Neural progenitor cell (in vitro differentiated cells): ENCODE measurements at regions not wholly inside any gene's neighbourhood (a gene's known extent, or its start where the extent isn't known, plus 50 kb on each side); places are given as distances from the start of the nearest gene placed in this dataset.

Source experiments
- DNase-seq: peaks from one replicate; pipeline ENCODE4 v3.0.0-alpha.2; 2016; ENCODE audit warnings: low spot score
- H2AFZ ChIP-seq: fragments of 200-600 bp; sonication (generic); replicated peaks from 2 replicates; pipeline ENCODE4 v1.6.1; 2016; ENCODE audit warnings: antibody characterized with exemption
- H3F3A ChIP-seq: fragments of 200-600 bp; sonication (generic); 2 replicates; pipeline ENCODE4 v1.6.1; 2016; ENCODE audit warnings: antibody characterized with exemption, low read depth
- H3K27ac ChIP-seq: fragments of 200-600 bp; sonication (generic); 2 replicates; pipeline ENCODE4 v1.5.1; 2016; ENCODE audit warnings: mild to moderate bottlenecking
- H3K27me3 ChIP-seq: fragments of 200-600 bp; sonication (generic); 2 replicates; pipeline ENCODE4 v1.6.1; 2016; ENCODE audit warnings: mild to moderate bottlenecking, moderate library complexity
- H3K36me3 ChIP-seq: fragments of 200-600 bp; sonication (generic); 2 replicates; pipeline ENCODE4 v1.5.1; 2016
- H3K4me1 ChIP-seq: fragments of 200-600 bp; sonication (generic); 2 replicates; pipeline ENCODE4 v1.6.1; 2016; ENCODE audit warnings: mixed run types
- H3K4me2 ChIP-seq: fragments of 200-600 bp; sonication (generic); 2 replicates; pipeline ENCODE4 v1.6.1; 2016
- H3K4me3 ChIP-seq: fragments of 200-600 bp; sonication (generic); 2 replicates; pipeline ENCODE4 v1.5.1; 2016
- H3K79me2 ChIP-seq: fragments of 200-600 bp; sonication (generic); 2 replicates; pipeline ENCODE4 v1.6.1; 2016; ENCODE audit warnings: low read depth
- H3K9ac ChIP-seq: fragments of 200-600 bp; sonication (generic); 2 replicates; pipeline ENCODE4 v1.6.1; 2016
- H3K9me3 ChIP-seq: fragments of 200-600 bp; sonication (generic); 2 replicates; pipeline ENCODE4 v1.5.1; 2016; ENCODE audit warnings: low read depth
- H4K20me1 ChIP-seq: fragments of 200-600 bp; sonication (generic); 2 replicates; pipeline ENCODE4 v1.6.1; 2016; ENCODE audit warnings: low read depth
- H3K27ac Mint-ChIP-seq: 3 replicates; pipeline ENCODE4 v1.8.0; 2021; ENCODE audit warnings: mixed read lengths
- H3K27me3 Mint-ChIP-seq: 2 replicates; pipeline ENCODE4 v1.8.0; 2022; ENCODE audit warnings: low read depth, mild to moderate bottlenecking, inconsistent platforms, moderate library complexity, mixed read lengths; ENCODE audit not compliant: insufficient read depth
- H3K36me3 Mint-ChIP-seq: 3 replicates; pipeline ENCODE4 v1.8.0; 2021; ENCODE audit warnings: mixed read lengths
- H3K4me1 Mint-ChIP-seq: 3 replicates; pipeline ENCODE4 v1.8.0; 2021; ENCODE audit warnings: mixed read lengths
- H3K4me3 Mint-ChIP-seq: 3 replicates; pipeline ENCODE4 v1.8.0; 2021; ENCODE audit warnings: mild to moderate bottlenecking, moderate library complexity, mixed read lengths
- H3K9me3 Mint-ChIP-seq: 3 replicates; pipeline ENCODE4 v1.8.0; 2020; ENCODE audit warnings: mixed read lengths
- EZH2 ChIP-seq: fragments of 200-600 bp; sonication (generic); IDR thresholded peaks from 2 replicates; pipeline ENCODE4 v1.6.1; 2017; ENCODE audit warnings: antibody characterized with exemption, mild to moderate bottlenecking, moderate library complexity
- EZH2phosphoT487 ChIP-seq: fragments of 200-600 bp; sonication (generic); IDR thresholded peaks from 2 replicates; pipeline ENCODE4 v1.6.1; 2017; ENCODE audit warnings: antibody characterized with exemption
- TF ChIP-seq, protein P1 (sequence below): fragments of 200-600 bp; sonication (generic); IDR thresholded peaks from 2 replicates; pipeline ENCODE4 v1.5.1; 2017; ENCODE audit warnings: antibody characterized with exemption, mild to moderate bottlenecking

GRCh38 chr10:105473170-105473569 is 832.1 kb downstream of the SORCS3 start:
- H2AFZ ChIP-seq, result peak overlapping the region; percentile 15
- Mint-ChIP-seq H3K4me3 (no peak overlapping the region), H3K9me3 (peaks cover 5% of the 10 kb centered on the region), H3K36me3 (no peaks in the 10 kb centered on the region), H3K27me3 (no peaks in the 10 kb centered on the region), H3K27ac (no peak overlapping the region), H3K4me1 (peaks cover 11% of the 10 kb centered on the region)
- H3K4me1 ChIP-seq, result no peaks in the 10 kb centered on the region
- no peak overlapping the region for H3K4me3 ChIP-seq
- H3K79me2 ChIP-seq, result no peaks in the 10 kb centered on the region
- DNase-seq, result no peak
- no peak overlapping the region for H3K9ac ChIP-seq
- H3K27ac ChIP-seq, result no peak overlapping the region
- H3K4me2 ChIP-seq, result no peak overlapping the region
- H4K20me1 ChIP-seq, result no peaks in the 10 kb centered on the region
- H3K9me3 ChIP-seq, result no peaks in the 10 kb centered on the region
- no peaks in the 10 kb centered on the region for H3F3A ChIP-seq
- H3K27me3 ChIP-seq, result no peaks in the 10 kb centered on the region
- TF ChIP-seq EZH2 (no peak), EZH2phosphoT487 (no peak)
- TF ChIP-seq, protein P1, sequence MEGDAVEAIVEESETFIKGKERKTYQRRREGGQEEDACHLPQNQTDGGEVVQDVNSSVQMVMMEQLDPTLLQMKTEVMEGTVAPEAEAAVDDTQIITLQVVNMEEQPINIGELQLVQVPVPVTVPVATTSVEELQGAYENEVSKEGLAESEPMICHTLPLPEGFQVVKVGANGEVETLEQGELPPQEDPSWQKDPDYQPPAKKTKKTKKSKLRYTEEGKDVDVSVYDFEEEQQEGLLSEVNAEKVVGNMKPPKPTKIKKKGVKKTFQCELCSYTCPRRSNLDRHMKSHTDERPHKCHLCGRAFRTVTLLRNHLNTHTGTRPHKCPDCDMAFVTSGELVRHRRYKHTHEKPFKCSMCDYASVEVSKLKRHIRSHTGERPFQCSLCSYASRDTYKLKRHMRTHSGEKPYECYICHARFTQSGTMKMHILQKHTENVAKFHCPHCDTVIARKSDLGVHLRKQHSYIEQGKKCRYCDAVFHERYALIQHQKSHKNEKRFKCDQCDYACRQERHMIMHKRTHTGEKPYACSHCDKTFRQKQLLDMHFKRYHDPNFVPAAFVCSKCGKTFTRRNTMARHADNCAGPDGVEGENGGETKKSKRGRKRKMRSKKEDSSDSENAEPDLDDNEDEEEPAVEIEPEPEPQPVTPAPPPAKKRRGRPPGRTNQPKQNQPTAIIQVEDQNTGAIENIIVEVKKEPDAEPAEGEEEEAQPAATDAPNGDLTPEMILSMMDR, result no peak
- no peaks in the 10 kb centered on the region for H3K36me3 ChIP-seq

GRCh38 chr10:105468759-105469158 is 827.7 kb downstream of the SORCS3 start:
- H3K27me3 Mint-ChIP-seq, result no peaks in the 10 kb centered on the region
- H3K4me3 ChIP-seq, result no peak overlapping the region
- no peaks in the 10 kb centered on the region for H3K9me3 ChIP-seq
- H3K27me3 ChIP-seq, result no peaks in the 10 kb centered on the region
- H3K36me3 ChIP-seq, result no peaks in the 10 kb centered on the region
- no peak overlapping the region for H3K4me2 ChIP-seq
- H3K36me3 Mint-ChIP-seq, result no peaks in the 10 kb centered on the region
- no peak overlapping the region for H3K4me3 Mint-ChIP-seq
- no peaks in the 10 kb centered on the region for H3K9me3 Mint-ChIP-seq
- H4K20me1 ChIP-seq, result no peaks in the 10 kb centered on the region
- no peak overlapping the region for H3K9ac ChIP-seq
- no peak overlapping the region for H3K27ac Mint-ChIP-seq
- no peaks in the 10 kb centered on the region for H3K4me1 ChIP-seq
- no peaks in the 10 kb centered on the region for H3F3A ChIP-seq
- H3K79me2 ChIP-seq, result no peaks in the 10 kb centered on the region
- H2AFZ ChIP-seq, result no peak overlapping the region
- DNase-seq, result no peak
- H3K4me1 Mint-ChIP-seq, result peaks cover 11% of the 10 kb centered on the region
- H3K27ac ChIP-seq, result no peak overlapping the region
- no peak for TF ChIP-seq EZH2
- TF ChIP-seq, protein P1, result no peak
- TF ChIP-seq EZH2phosphoT487, result no peak

DNA sequence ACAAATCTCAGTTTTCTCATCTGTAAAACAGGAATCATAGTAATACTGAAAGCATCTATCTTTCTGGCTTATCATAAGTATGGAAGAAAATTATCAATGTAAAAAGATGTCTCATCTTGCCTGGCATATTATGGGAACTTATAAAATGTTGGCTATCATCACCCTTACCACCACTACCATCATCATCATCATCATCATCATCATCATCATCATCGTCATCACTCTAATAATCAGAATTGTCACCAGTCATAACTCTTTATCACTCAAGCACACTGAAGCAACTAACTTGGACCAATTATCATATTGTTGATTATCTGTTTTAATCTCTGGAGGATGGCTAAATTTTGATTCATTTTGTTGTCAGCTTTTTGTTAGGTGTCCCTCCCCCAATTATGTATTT is 825.4 kb downstream of the SORCS3 start:
- H3K36me3 ChIP-seq, result no peaks in the 10 kb centered on the region
- H4K20me1 ChIP-seq, result no peaks in the 10 kb centered on the region
- no peaks in the 10 kb centered on the region for H3K79me2 ChIP-seq
- H3K36me3 Mint-ChIP-seq, result no peaks in the 10 kb centered on the region
- no peak overlapping the region for H3K4me3 ChIP-seq
- no peaks in the 10 kb centered on the region for H3K27me3 ChIP-seq
- no peaks in the 10 kb centered on the region for H3K4me1 ChIP-seq
- TF ChIP-seq, protein P1, result no peak
- no peak for TF ChIP-seq EZH2phosphoT487
- no peak for TF ChIP-seq EZH2
- no peak overlapping the region for H3K27ac ChIP-seq
- H3K4me2 ChIP-seq, result no peak overlapping the region
- H3K27ac Mint-ChIP-seq, result no peak overlapping the region
- H3K4me3 Mint-ChIP-seq, result no peak overlapping the region
- peaks cover 7% of the 10 kb centered on the region for H3K4me1 Mint-ChIP-seq
- no peak overlapping the region for H3K9ac ChIP-seq
- peaks cover 5% of the 10 kb centered on the region for H3K27me3 Mint-ChIP-seq
- H3F3A ChIP-seq, result no peaks in the 10 kb centered on the region
- peaks cover 3% of the 10 kb centered on the region for H3K9me3 Mint-ChIP-seq
- H2AFZ ChIP-seq, result no peak overlapping the region
- no peak for DNase-seq
- H3K9me3 ChIP-seq, result no peaks in the 10 kb centered on the region

- H3K4me2 ChIP-seq, result no peak overlapping the region
- Mint-ChIP-seq H3K4me3 (no peak overlapping the region), H3K9me3 (no peaks in the 10 kb centered on the region), H3K27me3 (no peaks in the 10 kb centered on the region), H3K27ac (no peak overlapping the region), H3K36me3 (no peaks in the 10 kb centered on the region), H3K4me1 (peaks cover 5% of the 10 kb centered on the region)
- no peak overlapping the region for H3K9ac ChIP-seq
- no peaks in the 10 kb centered on the region for H4K20me1 ChIP-seq
- no peaks in the 10 kb centered on the region for H3K9me3 ChIP-seq
- no peak overlapping the region for H3K27ac ChIP-seq
- no peaks in the 10 kb centered on the region for H3F3A ChIP-seq
- TF ChIP-seq, protein P1, result no peak
- no peak for TF ChIP-seq EZH2
- TF ChIP-seq EZH2phosphoT487, result no peak
- H3K36me3 ChIP-seq, result no peaks in the 10 kb centered on the region
- no peaks in the 10 kb centered on the region for H3K79me2 ChIP-seq
- no peaks in the 10 kb centered on the region for H3K27me3 ChIP-seq
- peaks cover 4% of the 10 kb centered on the region for H3K4me1 ChIP-seq
- H3K4me3 ChIP-seq, result no peak overlapping the region
- H2AFZ ChIP-seq, result no peak overlapping the region
- no peak for DNase-seq
Observed at GRCh38 chr10:105434970-105435369, 793.9 kb downstream of the SORCS3 start.
